GM18907 (cell line): ENCODE measurements at regions not wholly inside any gene's neighbourhood (a gene's known extent, or its start where the extent isn't known, plus 50 kb on each side); places are given as distances from the start of the nearest gene placed in this dataset.
"Not testable (repeated sequence)": the region's sequence is repeated elsewhere in the genome, so short reads cannot be mapped to it uniquely, and the experiment has no call there.

Experiments
- ATAC-seq: cut with Tn5 transposase; IDR thresholded peaks from one replicate; pipeline ENCODE4 v1.9.1; 2021; ENCODE audit warnings: mild to moderate bottlenecking, moderate library complexity; ENCODE audit not compliant: unreplicated experiment

DNA sequence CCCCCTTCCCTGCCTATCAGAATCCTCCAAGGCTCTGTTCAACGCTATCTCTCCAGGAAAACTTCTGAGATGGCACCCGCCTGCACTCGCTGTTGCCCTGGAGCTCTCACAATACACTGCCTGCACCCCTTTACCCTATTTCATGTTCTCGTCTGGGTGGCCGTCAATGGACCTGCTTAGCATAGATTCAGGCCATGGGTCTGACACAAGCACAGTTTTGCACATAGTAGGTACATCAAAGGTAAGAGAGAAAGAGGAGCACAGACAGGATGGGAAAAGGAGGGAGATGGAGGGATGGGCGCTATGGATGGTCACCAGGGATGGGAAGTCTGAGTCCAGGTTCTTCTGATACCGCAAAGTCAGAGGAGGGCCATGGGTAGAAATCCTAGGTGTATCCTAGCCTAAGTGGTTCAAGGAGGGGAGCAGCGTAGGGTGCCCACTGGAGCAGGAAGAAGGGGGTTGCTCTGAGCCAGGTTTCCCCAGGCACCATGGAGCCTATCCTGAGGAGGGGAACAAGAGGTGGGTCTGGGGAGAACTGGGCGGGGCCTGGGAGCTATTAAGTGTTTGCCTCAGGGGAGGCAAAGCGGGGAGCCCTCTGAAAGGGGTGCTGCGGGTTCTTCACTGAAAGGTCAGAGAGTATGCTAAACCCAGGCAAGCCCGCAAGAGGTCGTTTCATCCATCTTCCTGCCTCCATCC lies 89.3 kb downstream of the MRPL14 start:
- ATAC-seq: no peak

DNA sequence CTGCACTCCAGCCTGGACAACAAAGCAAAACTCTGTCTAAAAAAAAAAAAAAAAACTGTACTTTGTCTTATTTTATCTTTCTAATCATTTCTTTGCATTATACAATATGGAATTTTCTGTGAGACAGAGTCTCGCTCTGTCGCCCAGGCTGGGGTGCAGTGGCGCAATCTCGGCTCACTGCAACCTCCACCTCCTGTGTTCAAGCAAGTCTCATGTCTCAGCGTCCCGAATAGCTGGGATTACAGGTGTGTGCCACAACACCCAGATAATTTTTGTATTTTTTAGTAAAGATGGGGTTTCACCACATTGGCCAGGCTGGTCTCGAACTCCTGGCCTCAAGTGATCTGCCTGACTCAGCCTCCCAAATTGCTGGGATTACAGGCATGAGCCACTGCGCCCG lies 90.0 kb downstream of the MRPL14 start:
- ATAC-seq: not testable (repeated sequence)

DNA sequence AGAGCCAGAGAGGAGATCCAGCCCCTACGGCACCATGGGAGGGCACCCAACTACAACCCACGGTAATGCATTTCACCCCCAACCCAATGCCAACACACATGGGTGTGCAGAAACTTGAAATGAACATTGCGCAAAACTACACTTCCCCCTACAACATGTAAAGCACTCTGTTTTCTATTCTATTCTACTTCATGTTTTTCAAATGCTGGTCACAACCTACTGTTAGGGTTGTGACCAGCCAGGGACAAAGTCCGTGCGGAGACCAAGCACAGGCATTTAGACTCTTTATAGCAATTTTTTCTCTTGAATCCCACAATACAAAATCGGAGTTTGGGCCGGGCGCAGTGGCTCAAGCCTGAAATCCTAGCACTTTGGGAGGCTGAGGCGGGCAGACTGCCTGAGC lies 90.6 kb downstream of the MRPL14 start:
- no peak for ATAC-seq

DNA sequence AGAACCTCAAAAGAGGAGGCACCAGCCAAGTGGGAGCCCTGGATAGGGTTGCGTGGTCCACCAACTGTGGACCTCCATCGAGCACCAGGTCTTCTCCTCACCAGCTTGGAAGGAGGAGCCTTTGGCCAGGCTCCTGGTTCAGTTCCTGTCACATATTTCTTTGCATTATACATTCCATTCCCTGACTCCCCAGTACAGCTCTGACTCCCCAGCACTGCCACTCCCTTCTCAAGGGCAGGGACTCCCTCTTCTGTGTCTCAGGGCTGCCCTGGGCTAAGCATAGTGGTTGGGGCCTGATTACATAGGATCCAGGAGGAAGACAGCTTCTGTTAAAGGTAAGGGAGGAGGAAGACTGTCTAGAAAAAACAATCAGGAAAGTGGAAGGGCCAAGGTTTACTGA lies 91.1 kb downstream of the MRPL14 start:
- no peak for ATAC-seq

DNA sequence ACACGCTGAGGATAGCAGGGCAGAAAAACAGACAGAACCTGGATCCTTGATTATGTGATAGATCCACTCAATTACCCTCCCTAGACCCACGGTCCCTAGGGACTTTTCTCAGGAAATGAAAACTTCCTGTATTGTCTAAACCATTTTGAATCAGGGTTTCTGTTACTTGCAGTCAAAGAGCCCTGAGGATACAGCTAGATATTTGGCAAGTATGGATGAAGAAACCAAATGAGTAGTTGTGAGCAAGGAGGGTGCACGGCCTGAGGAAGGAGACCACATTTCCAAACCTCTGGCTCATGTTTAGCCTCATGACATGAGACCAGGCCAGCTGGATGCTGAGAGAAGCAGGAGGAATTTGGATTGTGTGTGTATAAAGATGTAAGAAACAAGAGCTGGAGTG lies 91.6 kb downstream of the MRPL14 start:
- no peak for ATAC-seq

DNA sequence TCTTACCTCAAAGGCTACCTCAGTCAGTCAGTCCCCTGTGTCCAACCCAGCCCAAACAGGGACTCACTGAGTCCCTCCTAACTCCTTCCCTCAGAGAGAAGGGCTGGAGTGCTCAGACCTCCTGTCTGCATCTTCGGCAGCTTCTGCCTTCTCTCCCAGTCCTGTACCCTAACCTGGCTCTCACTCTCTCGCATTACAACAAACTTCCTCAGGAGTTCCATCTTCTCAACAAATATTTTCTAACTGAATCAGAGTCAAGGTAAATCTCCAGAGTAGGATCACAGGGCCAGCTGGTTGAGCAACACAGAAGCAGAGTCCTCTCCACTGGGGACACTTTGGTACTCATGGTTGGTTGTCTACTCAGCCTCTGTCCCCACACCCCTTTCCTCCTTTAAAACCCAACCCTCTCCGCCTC lies 92.3 kb downstream of the MRPL14 start:
- ATAC-seq: no peak

DNA sequence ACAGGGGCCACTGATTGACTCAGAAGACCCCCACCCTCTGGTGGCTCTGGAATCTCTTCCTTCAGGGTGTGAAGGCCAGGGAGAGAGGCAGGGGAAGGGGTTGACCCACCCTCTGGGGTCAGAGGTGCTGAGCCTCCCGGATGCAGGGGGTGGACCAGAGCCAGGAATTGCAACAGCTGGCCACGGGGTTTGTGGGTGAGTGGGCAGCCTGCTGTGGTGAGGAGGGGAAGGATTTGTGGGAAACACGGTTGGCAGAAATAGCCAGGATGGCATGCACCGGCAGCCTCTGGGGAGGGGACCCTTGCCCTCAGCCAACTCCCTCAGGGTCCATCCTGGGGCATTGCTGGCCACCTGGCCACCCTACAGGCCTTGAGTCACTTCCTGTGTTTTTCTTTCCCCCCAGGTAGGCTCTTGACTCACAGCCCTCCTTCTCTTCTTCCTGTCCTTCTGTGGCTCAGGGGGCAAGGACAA lies 92.8 kb downstream of the MRPL14 start:
- ATAC-seq: no peak

DNA sequence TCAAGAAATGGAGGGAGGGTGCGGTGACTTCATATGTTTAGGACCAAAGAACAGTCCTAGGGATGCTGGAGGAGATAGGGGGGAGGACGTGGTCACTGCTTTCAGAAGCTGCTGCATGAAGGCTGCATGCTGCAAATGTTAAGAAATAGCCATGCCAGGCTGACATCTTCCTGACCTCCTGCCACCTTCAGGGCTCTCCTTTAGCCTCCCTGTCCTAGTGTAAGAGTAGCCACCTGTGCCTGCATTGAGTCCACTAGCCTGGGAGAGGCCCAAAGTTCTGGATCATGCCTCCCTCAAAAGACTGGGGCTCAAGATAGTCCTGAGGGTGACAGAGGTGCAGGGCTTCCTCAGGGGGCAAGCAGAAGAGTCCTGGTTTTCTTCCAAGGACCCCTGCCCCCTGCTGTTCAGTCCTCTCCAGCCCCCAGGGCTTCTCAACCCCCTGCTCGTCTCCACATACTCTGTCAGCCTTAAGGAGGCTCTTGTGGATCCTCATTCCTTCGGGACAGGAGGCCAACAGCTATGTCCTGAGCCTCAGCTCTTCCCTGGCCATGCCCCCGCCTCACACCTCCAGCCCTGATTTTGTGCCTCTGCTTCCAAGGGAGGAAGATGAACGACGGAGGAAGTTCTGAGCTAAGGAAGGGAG lies 96.3 kb downstream of the MRPL14 start:
- no peak for ATAC-seq

DNA sequence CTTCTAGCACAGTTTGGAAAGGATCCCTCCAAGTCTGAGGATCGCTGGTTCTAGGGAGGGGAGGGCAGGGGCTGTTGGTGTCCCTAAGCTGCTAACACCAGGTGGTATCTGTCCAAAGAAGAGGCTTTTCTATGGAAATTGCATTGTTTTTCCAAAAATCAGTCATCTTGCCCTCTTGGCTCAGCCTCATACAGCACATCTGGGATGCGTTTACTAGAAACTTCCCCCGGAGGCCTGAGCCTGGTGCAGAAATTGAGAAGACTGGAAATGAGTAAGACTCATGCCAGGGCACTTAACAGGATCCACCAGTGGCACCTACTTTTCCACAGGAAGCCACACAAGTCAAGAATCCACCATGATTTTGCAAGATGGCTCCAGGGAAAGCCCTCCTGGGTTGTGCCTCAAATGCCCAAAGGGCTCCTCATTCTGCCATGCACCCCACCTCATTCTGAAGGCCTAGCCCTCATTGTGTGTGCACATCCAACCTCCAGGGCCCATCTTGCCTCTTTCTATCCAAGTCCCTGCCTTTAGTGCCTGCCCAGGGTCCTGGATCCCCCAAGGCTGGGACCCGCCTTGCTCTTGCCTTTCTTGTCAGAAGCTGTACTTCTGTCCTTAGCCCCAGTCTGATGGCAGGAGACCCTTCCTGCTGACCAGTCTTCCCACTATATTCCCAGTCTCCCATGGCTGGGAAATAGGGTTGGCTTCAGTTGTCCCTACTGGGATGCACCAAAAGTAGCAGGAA lies 97.6 kb downstream of the MRPL14 start:
- no peak for ATAC-seq

DNA sequence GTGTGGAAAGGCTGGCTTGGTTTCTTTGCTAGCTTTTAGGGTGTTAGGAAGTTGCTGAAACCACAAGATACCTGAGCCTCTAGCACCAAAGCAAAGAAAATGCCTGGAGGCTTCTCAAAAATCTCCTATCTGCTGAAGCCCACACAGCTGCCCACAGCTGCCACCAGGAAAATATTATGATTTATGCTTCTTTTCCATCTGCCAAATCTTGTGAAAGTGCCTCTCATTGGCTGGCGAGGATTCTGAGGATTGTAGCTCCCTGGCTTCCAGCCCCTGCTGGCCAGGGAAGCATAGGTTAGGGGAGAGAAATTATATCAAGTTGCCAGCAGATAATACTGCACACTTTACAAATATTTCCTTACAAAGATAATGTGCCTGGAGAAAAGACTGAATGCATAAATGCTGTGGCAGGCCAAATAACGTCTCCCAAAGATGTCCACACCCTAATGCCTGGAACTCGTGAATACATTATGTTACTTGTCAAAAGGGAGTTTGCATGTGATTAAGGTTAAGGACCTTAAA lies 98.4 kb downstream of the MRPL14 start:
- no peak for ATAC-seq

DNA sequence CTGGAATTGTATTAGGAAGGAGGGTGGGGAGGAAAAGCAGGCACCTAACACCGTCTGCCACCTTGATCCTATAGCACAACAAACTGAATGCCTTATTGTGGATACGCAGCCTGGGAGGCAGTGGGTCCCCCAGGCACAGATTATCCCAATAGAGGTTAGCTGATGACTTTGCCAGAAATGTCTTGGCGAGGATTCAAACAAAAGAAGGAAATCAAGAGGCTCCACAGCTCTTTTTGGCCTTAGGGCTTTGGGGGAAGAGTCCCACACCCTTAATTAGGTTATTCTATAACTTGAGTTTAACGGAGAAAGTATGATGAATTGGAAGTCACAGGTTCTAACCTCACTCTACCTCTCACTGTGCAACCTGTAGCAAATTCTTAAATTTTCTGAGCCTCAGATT lies 102.0 kb downstream of the MRPL14 start:
- no peak for ATAC-seq

DNA sequence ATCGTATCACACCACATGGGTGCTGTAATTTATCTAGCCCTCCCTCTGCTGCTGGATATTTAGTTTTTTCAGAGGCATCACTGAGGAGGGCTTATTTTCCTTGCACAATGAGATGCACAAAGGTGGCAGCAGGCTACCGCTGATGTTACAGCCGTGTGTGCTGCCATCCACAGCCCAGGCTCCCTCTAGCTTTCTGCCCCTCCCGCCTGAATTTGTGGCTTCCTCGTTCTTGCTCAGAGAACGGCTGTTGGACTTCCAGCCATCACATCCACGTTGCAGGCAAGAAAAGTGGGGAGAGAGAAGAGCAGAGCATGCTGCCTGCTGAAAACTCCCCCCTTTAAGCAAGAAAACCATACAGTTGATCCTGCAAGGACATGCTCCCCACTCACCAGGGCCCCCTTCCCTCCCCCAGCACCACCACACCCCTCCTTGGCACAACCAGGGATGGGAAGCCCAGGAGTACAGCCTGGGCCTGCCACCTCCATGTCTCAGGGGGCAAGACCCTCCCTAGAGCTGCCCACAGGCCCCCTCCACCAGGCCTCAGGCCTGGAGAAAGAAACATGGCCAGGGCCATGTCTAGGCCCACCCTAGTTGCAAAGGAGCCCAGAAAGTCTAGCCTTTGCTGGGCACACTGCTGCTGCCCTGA lies 102.6 kb downstream of the MRPL14 start:
- no peak for ATAC-seq

DNA sequence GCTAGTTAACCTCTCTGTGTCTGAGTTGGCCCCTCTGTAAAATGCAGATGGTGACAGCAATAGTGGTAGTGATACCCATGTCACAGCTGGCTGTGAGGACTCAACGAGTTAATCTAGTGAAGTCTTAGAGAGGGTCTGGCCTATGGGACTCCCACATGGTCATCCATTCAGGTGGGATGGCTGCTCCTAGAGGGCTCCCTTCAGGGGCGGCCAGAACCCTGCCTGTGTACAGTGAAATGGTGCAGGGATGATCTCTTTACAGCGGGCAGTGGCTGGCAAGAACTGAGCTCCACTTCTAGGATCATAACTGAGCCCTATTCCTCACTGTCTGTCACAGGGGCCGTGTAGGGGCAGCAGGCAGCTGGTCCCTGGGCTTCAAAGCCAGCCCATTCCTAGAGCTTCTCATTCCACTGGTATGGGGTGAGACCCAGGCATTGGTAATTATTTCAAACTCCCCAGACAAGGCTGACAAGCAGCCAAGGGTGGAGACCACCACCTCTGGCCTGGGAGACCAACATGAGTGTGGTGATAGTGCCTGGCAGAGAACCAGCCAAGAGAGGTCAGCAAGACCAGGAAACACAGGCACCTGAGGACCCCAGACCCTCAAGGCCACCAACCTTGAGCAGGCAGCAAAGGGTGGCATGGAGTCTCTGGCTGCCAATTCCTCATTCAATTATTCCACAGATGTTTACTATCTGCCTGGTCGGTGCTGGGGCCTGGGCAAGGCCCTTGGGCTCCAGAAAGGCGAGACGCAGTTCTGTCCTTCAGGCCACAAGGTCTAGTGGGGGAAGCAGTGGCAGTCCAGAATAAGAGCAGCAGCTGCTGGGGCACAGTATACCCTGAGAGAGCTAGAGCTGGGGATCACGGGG lies 103.4 kb downstream of the MRPL14 start:
- ATAC-seq: no peak

DNA sequence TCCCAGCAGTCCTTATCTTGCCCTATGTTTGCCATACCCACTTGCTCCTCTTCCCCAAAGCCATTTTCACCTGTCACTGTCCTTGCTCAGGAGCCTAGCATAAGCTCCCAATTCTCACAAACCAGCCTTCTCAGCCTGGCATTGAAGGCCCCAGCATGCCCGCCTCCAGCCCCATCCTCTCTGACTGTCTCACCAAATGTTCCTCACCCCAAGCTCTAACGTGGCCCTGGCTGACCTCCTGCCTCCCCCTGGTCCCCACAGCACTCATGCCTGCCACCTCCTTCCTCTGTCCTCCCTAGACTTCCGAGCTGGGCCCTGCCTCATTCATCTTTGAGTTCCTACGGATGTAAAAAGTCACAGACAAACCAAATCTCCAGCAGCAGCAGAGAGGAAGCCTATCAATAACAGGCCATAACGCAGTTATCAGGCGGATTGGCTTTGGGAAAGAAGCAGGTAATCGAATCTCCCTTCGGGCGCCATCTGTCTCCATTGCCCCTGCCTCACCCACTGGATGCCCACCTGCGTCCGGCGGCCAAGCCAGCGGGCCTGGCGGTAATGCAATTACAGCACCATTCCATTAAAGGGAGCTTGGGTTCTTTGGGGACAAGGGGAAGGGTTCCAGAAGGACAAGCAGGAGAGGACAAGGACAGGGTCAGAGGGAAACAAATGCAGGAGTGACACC lies 104.4 kb downstream of the MRPL14 start:
- ATAC-seq: no peak

DNA sequence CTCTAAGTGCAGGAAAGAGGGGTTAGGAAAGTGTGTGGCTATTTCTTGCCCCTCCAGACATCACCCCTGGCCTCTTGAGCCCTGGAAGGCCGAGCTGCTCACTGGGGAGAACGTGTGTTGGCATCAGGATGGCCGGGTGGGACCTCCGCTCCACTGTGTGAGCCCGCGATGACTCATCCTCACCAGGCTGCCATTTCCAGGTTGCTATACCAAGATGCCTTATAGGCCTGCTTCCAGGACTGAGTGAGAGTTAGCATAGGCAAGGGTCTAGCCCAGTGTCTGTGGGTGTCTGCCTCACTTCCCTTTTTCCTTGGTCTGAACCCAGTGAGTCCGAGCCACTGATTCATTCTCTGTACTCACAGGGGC lies 105.0 kb downstream of the MRPL14 start:
- ATAC-seq: no peak

DNA sequence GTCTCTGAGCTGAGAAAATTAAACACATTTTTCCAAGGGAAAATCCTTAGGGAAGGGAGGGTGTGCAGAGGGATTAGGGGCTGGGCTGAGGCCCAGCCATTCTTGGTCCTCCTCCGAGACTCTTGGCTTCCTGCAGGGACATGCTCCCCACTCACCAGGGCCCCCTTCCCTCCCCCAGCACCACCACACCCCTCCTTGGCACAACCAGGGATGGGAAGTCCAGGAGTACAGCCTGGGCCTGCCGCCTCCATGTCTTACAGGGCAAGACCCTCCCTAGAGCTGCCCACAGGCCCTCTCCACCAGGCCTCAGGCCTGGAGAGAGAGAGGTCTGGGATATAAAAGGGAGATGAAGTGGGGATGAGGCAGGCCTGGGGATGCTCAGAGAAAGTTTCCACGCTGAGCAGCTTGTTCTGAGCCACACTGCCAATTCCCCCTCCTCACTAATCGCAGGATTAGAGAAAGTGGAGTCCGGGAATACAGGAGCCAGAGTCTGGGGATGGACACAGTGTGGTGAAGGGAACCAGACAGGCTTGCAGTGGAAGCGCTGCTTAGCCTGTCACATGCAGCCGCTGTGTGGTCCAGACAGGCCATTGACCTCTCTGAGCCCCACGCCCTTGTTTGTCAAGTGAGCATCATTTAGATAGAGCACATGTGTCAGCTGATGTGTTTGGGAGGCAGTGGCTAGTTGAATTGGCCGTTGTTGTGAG lies 105.5 kb downstream of the MRPL14 start:
- no peak for ATAC-seq

DNA sequence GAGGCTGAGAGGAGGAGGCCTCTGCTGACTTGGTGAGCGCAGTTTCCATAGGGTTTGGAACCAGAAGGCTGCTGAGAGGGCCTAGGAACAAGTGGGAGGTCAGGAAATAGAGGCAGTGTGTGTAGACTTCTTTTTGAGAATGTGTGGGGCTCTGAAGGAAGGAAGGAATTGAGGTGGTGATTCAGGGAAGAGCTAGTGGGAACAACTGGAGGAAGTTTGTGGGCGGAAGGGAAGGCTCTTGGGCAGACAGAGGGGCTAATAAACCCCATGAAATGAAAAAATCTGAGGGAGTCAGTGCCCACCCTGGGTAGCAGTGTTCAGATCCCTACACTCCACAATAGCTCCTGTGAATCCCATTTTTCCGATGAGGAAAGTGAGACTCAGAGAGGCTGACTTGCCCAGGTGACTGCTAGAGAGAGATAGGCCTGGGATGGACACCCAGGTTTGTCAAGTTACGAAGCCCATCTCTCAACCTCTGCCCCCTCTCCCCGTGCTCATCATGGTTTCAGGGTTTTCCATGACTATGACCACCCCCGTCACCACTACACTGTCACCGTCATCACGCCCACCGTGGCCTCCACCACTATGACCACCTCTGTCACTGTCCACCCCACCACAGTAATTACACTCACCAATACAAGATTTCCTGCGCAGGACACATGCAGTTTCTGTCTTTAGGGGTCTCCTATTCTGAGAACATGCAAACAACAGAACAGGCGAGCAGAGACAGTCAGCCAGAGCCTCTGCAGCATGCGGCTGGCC lies 106.4 kb downstream of the MRPL14 start:
- ATAC-seq: no peak

DNA sequence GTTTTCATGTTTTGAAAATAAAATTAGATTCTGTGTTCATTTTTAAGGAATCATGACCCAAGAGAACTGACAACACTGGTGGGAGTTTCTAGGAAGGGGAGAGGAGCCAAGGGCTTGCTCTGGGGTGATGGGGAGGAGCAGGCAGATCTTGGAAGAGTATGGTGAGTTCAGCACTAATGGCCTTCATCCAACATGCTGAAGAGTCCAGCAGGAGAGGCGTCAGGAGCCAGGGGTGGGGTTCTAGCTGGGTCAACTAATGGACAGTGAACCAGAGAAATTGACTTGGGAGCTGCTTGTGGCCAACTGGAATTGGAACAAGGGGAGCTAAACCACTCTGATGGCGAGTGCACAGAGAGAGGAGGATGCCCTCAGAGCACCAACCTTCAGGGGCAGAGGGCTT lies 107.1 kb downstream of the MRPL14 start:
- ATAC-seq: no peak
